Peyer's patch (tissue), 4 donors: ENCODE measurements at regions not wholly inside any gene's neighbourhood (a gene's known extent, or its start where the extent isn't known, plus 50 kb on each side); places are given as distances from the start of the nearest gene placed in this dataset.

Experiments
- CTCF ChIP-seq, 6 experiments: fragments of 450-650 bp in 4 of 6; fragments of 200-600 bp in 2 of 6; sonication (generic) in 1 of 6; IDR thresholded peaks; one replicate each; pipeline ENCODE4 v1.5.1; 2017 to 2019; ENCODE audit warnings: antibody characterized with exemption in 6 of 6, mild to moderate bottlenecking in 3 of 6, moderate library complexity in 1 of 6
- POLR2A ChIP-seq, 2 donors: fragments of 450-650 bp; IDR thresholded peaks; one replicate each; pipeline ENCODE4 v1.5.1; 2017; ENCODE audit warnings: antibody characterized with exemption in 2 of 2, mild to moderate bottlenecking in 2 of 2, moderate library complexity in 2 of 2

GRCh38 chr11:91407842-91408241 lies 816.8 kb upstream of the FAT3 start:
- TF ChIP-seq CTCF (IDR thresholded peaks at IDR 0.05) = no peak
- no peak for TF ChIP-seq POLR2A (IDR thresholded peaks at IDR 0.05)
